ENCODE measurements at regions not wholly inside any gene's neighbourhood (a gene's known extent, or its start where the extent isn't known, plus 50 kb on each side); places are given as distances from the start of the nearest gene placed in this dataset.
"Not testable (repeated sequence)": the region's sequence is repeated elsewhere in the genome, so short reads cannot be mapped to it uniquely, and the experiment has no call there.

GRCh38 chr5:174576042-174576441 lies 148.3 kb upstream of the MSX2 start:
- DNase-seq (ENCODE audit: low read depth), result no peak

GRCh38 chr5:174581479-174581878 lies 142.9 kb upstream of the MSX2 start:
- DNase-seq (ENCODE audit: low read depth), result no peak

- DNase-seq (ENCODE audit: low read depth), result no peak
These were observed 142.5 kb upstream of the MSX2 start for GRCh38 chr5:174581894-174582293.

- no peak for DNase-seq (ENCODE audit: low read depth)
These were observed 141.3 kb upstream of the MSX2 start for GRCh38 chr5:174583071-174583470.

GRCh38 chr5:174585472-174585871 lies 138.9 kb upstream of the MSX2 start:
- no peak for DNase-seq (ENCODE audit: low read depth)

GRCh38 chr5:174586163-174586562 lies 138.2 kb upstream of the MSX2 start:
- not testable (repeated sequence) for DNase-seq (ENCODE audit: low read depth)

- DNase-seq (ENCODE audit: low read depth), result no peak
These were observed 135.4 kb upstream of the MSX2 start for GRCh38 chr5:174589011-174589410.

GRCh38 chr5:174589599-174589998 lies 134.8 kb upstream of the MSX2 start:
- DNase-seq (ENCODE audit: low read depth), result no peak

- no peak for DNase-seq (ENCODE audit: low read depth)
These were observed 133.6 kb upstream of the MSX2 start for GRCh38 chr5:174590820-174591219.

- DNase-seq (ENCODE audit: low read depth), result no peak
These were observed 128.0 kb upstream of the MSX2 start for GRCh38 chr5:174596429-174596828.

- no peak for DNase-seq (ENCODE audit: low read depth)
These were observed 124.4 kb upstream of the MSX2 start for GRCh38 chr5:174599992-174600391.

- no peak for DNase-seq (ENCODE audit: low read depth)
These were observed 122.4 kb upstream of the MSX2 start for GRCh38 chr5:174601946-174602345.

- DNase-seq (ENCODE audit: low read depth), result no peak
These were observed 118.2 kb upstream of the MSX2 start for GRCh38 chr5:174606153-174606552.

- no peak for DNase-seq (ENCODE audit: low read depth)
These were observed 117.7 kb upstream of the MSX2 start for GRCh38 chr5:174606646-174607045.

- DNase-seq (ENCODE audit: low read depth), result no peak
These were observed 117.2 kb upstream of the MSX2 start for GRCh38 chr5:174607205-174607604.

- no peak for DNase-seq (ENCODE audit: low read depth)
These were observed 116.5 kb upstream of the MSX2 start for GRCh38 chr5:174607916-174608315.

GRCh38 chr5:174608631-174609097 lies 115.7 kb upstream of the MSX2 start:
- peak; percentile 34 for DNase-seq (ENCODE audit: low read depth)

GRCh38 chr5:174609116-174609515 lies 115.3 kb upstream of the MSX2 start:
- peak; percentile 27 for DNase-seq (ENCODE audit: low read depth)

GRCh38 chr5:174610968-174611367 lies 113.4 kb upstream of the MSX2 start:
- DNase-seq (ENCODE audit: low read depth), result no peak

- DNase-seq (ENCODE audit: low read depth), result no peak
These were observed 111.7 kb upstream of the MSX2 start for GRCh38 chr5:174612686-174613085.

- no peak for DNase-seq (ENCODE audit: low read depth)
These were observed 109.8 kb upstream of the MSX2 start for GRCh38 chr5:174614500-174615135.

- DNase-seq (ENCODE audit: low read depth), result no peak
These were observed 108.3 kb upstream of the MSX2 start for GRCh38 chr5:174616036-174616435.

- no peak for DNase-seq (ENCODE audit: low read depth)
These were observed 107.1 kb upstream of the MSX2 start for GRCh38 chr5:174617285-174617684.

- no peak for DNase-seq (ENCODE audit: low read depth)
These were observed 106.5 kb upstream of the MSX2 start for GRCh38 chr5:174617910-174618309.
